ENCODE measurements at regions not wholly inside any gene's neighbourhood (a gene's known extent, or its start where the extent isn't known, plus 50 kb on each side); places are given as distances from the start of the nearest gene placed in this dataset.

DNA sequence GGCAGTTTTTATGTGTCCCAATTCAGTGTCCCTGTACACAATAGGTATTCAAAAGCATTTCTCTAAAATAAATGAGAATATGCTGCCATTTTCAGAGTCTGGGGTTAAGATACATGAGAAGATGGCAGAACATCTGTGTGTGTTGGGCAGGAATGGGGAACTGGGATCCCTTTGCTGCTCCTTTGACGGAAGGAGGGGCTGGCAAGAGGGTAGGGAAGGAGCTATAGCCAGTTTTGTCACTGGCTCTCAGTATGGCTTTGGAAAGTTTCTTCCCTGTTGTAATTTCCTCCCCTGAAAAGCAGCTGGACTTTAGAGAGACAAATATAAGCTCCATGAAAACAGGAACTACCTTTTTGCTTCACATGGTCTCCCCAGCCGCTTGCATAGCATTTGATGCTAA, 137.5 kb upstream of the PRR23C start:
- TF ChIP-seq, protein P1, sequence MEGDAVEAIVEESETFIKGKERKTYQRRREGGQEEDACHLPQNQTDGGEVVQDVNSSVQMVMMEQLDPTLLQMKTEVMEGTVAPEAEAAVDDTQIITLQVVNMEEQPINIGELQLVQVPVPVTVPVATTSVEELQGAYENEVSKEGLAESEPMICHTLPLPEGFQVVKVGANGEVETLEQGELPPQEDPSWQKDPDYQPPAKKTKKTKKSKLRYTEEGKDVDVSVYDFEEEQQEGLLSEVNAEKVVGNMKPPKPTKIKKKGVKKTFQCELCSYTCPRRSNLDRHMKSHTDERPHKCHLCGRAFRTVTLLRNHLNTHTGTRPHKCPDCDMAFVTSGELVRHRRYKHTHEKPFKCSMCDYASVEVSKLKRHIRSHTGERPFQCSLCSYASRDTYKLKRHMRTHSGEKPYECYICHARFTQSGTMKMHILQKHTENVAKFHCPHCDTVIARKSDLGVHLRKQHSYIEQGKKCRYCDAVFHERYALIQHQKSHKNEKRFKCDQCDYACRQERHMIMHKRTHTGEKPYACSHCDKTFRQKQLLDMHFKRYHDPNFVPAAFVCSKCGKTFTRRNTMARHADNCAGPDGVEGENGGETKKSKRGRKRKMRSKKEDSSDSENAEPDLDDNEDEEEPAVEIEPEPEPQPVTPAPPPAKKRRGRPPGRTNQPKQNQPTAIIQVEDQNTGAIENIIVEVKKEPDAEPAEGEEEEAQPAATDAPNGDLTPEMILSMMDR (IDR thresholded peaks at IDR 0.05), result no peak
- no peak for TF ChIP-seq POLR2A (IDR thresholded peaks at IDR 0.05)
